ENCODE measurements at regions not wholly inside any gene's neighbourhood (a gene's known extent, or its start where the extent isn't known, plus 50 kb on each side); places are given as distances from the start of the nearest gene placed in this dataset.
"Not testable (repeated sequence)": the region's sequence is repeated elsewhere in the genome, so short reads cannot be mapped to it uniquely, and the experiment has no call there.

DNA sequence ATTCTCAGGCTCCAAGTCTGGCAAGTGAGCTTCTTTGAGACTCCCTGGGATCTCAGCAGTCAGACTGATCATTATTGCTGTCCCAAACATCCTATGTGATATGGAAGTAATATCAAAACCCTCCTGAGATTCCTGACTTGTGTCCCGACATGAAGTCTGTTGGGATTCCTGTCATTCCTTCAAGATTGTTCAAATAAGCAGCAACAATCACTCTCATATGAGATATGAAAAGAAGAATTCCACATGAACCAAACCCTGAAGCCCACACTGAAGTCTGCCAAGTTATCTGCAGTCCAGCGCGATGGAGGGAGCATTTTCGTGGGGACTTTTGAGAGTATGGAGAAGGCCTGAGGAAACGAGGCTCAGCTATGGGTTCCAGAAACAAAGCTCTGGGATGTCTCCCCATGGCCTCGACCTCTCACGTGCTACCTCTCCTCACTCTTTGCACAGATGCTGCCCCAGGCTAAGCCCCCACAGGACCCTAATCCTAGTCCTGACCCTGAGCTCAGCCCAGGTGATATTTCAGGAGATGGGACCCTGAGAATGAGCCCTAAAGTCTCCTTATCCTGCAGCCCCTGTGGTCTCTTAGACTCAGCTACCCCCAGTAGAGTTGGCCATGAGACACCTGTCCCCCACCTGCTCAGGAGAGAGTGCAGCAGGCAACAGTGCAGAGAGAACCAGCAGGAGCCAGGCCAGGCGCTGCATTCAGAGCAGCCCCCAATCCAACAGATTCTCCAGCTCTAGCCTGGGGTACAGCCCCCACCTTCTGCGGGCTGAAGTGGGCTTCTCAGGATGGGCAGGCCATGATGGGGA, 100.2 kb downstream of the GGTLC2 start:
- DNase-seq (ENCODE audit: low spot score) = no peak

- no peak for DNase-seq (ENCODE audit: low spot score)
These were observed 101.0 kb downstream of the GGTLC2 start for GRCh38 chr22:22745225-22746060.

DNA sequence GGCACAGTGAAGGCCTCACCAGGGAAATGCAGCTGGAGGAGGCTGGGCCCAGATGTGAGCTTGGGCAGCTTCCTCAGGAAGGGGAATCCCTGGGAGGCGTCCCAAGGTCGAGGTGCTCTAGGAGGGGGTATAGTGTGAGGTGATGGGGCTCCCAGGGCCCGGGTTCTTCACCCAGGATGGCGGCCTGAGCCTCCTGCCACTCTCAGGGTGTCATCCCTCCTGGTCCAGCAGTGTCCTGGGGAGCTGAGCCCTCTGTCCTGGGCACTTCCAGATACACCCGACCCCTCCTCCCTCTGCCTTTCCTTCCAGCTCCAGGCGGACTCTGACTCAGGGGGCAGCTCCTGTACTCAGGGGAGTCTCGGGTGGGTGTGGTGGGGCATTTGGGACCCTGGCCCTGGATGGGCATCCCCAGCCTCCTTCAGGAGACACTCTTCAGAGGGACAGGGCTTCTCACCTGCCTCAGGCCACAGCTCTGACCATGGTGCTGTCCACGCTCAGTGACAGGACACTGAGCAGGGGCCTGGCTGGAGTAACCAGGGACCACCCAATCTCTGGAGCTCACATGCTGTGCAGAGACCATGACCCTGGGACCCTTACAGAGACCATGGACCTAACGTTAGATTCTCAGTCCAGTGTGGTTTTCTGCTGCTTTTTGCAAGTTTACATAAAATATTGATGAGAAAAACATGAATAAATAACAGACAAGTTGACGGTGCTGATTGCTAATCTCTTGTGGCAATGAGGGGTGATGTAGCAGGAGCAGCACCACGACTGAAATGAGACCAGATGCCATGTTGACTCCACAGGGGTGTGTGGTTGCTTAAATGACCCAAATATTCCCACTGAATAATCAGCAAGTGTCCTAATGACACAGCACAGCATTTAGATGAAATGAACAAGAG, 101.9 kb downstream of the GGTLC2 start:
- no peak for DNase-seq (ENCODE audit: low spot score)

GRCh38 chr22:22746963-22747933, 102.8 kb downstream of the GGTLC2 start:
- no peak for DNase-seq (ENCODE audit: low spot score)

DNA sequence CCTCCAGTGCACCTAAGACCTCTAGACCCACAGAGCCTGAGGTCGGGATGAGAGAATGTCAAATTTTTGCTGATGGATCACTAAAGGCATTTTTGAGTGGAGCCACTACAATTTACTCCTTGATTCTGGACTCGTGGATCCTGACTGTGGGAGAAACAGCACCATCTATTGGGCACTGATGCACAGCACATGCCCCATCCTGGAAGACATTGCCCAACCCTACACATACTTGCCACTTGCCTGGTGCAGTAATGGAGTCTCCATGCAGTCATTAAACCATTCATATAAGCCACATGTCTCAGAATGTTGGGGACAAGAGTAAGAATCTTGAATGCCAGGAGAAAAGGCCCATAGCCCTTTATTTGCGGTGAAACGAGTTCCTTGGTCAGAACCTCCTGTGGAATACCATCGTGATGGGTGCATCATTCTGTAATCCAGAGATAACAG, 103.9 kb downstream of the GGTLC2 start:
- peak; percentile 29 for DNase-seq (ENCODE audit: low spot score)

- no peak for DNase-seq (ENCODE audit: low spot score)
These were observed 104.3 kb downstream of the GGTLC2 start for GRCh38 chr22:22748756-22749155.

GRCh38 chr22:22749167-22749758, 104.8 kb downstream of the GGTLC2 start:
- no peak for DNase-seq (ENCODE audit: low spot score)

DNA sequence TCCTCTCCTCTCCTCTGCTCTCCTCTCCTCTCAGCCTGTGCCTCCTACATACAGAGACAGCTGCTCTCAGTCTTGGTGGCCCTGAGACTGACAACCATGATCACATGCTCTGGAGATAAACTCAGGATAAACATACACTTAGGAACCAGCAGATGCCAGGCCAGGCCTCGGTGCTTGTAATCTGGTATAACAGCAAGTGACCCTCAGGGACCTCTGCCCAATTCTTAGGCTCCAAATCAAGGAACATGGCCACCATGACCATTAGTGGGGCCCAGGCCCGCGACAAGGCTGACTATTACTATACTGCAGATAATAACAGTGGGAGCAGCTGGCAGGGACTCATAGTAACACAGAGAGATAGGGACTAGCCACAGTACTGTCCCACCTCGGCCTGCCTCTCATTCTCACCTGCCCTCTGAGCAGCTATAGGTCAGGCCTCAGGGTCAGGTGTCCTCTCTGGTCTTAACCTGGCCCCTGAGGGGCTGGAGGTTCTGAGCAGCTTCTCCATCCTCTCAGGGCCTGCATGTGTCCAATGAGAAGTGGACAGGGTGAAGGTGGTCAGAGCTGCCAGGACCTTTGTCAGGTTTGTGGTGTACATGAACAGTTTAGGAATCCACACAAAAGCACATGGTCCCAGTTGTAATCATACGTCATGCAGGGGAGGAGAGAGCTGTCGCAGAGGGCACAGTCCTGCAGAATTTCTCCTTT, 106.1 kb downstream of the GGTLC2 start:
- DNase-seq (ENCODE audit: low spot score) = no peak

DNA sequence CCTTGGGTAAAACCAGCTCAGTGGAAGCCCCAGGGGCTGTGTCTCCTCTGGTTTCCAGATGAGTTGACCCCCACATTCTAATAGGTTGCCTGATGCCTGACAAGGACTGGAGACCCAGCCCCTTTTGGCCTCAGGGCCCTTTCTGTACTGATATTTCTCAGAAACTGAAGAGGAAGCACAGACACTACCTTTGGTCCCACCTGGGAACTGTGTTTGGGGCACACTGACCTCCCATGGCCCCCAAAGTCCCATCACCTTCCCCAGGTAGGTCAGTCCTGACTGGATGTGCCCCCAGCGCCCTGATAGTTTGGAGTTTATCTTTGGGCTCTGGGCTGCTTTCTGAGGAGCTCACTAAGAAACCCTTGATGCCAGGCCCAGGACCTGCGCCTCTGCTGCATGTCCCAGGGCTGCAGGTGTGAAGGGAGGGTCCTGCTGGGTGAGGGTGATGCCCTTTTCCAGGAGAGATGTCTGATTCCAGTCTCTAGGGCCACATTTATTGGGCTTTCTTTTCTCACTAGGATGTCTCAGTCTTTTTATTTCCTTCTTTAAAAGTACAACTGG, 106.7 kb downstream of the GGTLC2 start:
- no peak for DNase-seq (ENCODE audit: low spot score)

- DNase-seq (ENCODE audit: low spot score) = no peak
These were observed 107.8 kb downstream of the GGTLC2 start for GRCh38 chr22:22752199-22752555.

DNA sequence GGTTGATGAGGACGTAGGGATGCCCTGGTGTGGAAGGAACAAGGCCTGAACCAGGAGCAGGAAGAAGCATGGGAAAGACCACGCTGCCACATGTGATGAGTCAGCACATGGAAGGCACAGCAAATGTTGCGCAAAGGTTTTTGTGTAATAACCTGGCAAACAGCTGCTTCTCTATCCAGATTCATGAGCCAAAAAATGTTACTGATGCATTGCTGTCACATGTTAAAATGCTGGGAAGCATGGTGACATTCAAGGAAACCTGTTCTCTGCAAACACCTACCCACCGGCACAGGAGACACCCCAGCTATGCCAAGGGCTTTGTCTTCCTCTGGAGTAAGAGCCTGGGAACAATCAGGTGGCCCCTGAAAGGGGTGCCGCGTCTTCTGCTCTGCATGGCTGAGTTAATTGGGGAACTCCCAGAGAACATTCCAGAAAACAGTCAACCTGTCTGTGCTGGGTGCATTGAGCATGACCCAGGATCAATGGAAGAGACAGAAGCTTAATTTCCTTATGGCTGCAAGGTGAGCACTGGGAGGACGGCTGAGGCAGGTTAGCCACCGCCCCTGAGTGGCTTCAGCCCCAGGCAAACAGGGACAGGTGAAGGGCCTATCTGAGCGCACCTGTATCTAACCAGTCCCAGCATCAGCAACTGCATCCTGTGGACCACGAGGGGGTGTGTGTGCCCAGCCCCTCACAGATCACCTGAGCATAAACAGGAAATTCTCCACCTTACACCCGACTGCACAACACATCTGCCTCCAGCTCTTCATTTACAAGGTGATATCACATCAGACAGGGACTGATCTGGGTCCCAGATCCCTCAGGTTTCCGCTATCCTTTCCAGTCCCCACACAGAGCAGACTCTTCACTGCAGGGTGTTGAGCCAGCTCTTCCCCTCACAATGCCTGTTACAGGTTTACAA, 108.4 kb downstream of the GGTLC2 start:
- no peak for DNase-seq (ENCODE audit: low spot score)

DNA sequence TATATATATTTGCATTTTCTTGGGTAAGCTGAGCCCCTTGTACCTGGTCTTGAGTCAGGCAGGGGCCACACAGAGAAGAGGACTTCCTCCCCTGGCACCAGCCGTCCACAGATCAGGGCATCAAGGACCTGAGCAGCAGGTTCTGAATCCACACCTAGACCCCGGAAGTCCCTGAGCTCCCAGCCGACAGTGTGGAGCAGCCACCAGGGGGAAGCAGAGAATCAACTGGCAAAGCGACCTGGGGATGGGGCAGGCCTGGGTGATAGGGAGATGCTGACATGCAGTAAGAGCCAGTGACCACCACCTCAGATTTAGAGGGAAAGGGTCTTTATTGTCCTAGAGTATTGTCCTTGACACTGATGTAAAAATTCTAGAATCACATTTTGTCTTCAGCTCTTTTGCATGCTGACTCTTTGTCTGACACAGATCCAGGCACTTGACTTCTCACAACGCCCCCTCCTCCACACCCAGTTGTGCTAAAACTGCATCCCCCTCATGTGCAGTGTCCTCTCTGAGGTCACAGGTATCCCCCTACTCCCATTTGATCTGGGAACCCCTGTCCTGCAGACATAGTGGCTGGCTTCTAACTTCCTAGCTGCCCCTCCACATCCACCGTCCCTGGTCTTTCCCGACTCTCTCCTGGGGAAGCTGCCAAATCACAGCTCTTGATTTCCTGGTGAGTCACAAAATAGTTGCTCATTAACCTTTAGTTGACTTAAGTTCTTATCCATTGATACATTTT, 109.3 kb downstream of the GGTLC2 start:
- DNase-seq (ENCODE audit: low spot score) = peak; percentile 48

DNA sequence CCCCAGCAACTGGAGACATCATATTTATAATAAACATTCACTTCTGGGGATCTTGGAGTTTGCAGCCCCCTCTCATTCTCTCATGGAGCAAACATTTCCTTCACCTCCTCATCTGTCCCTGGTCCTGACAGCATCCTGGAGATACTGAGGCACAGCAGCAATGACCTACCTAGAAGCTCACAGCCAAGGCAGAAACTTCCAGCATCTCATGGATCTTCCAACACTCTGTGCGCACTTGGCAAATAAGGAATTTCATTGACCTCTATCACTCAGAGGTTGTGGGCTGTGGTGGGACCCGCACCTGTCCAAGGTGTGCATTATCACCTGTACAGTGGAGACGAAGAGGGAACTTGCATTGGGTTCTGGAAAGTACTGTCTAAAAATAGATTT, 109.8 kb downstream of the GGTLC2 start:
- DNase-seq (ENCODE audit: low spot score) = no peak

- no peak for DNase-seq (ENCODE audit: low spot score)
These were observed 110.8 kb downstream of the GGTLC2 start for GRCh38 chr22:22754961-22755777.

DNA sequence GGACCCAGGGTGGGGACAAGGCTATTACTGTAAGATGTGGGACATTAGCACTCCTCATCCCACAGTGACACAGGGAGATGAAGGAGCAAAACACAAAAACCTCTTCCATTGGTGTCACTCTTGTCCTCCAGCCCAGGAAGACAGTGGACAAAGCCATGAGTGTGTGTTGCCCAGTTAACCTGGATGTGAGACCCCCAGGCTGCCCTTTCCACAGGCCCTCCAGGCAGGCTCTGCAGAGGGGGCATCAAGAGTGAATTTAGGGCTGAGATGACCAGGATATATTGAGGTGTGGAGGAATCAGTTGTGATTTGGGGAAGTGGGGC, 111.3 kb downstream of the GGTLC2 start:
- no peak for DNase-seq (ENCODE audit: low spot score)

DNA sequence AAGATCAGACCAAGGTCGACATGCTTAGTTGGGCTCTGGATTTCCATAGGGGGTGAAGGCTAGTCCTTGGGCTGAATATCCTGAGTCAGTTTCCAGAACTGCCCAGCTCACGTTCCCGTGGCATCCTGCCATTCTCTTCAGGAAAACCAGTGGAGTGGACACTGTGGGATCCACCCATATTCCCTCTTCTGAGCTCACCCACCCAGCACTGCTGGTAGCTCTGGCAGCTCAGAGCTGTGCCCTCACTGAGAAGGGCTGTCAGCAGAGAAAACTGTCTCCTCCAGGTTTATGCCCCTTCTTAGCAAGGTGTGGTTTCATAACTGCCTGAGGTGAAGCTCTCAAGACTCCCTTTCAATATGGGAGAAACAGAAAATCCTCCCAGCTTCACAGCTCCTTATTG, 111.7 kb downstream of the GGTLC2 start:
- no peak for DNase-seq (ENCODE audit: low spot score)

- DNase-seq (ENCODE audit: low spot score) = not testable (repeated sequence)
These were observed 112.3 kb downstream of the GGTLC2 start for GRCh38 chr22:22756551-22757201.

All from hepatic stellate cell (primary cell).